Activated naive CD4-positive, alpha-beta T cell treated with anti-CD3 and anti-CD28 coated beads for 36 hours (primary cell): ENCODE measurements at regions not wholly inside any gene's neighbourhood (a gene's known extent, or its start where the extent isn't known, plus 50 kb on each side); places are given as distances from the start of the nearest gene placed in this dataset.

ENCODE experiments used
- CTCF ChIA-PET: fragments of 350-600 bp; sonication (Branson Sonifier 250); formaldehyde crosslinking; loops from one replicate; lab custom pipeline; 2021; ENCODE audit warnings: antibody characterized with exemption; lab: Charles Lee
- DNase-seq: peaks from one replicate; pipeline ENCODE4 v3.0.0-alpha.2; 2020
- H3K27ac Mint-ChIP-seq: one replicate; pipeline ENCODE4 v1.8.0; 2021; ENCODE audit warnings: mild to moderate bottlenecking, mixed read lengths
- H3K27me3 Mint-ChIP-seq: one replicate; pipeline ENCODE4 v1.8.0; 2021; ENCODE audit warnings: low read depth, mixed read lengths
- H3K36me3 Mint-ChIP-seq: one replicate; pipeline ENCODE4 v1.8.0; 2021; ENCODE audit warnings: low read depth, mixed read lengths
- H3K4me1 Mint-ChIP-seq: one replicate; pipeline ENCODE4 v1.8.0; 2021; ENCODE audit warnings: low read depth, mixed read lengths
- H3K4me3 Mint-ChIP-seq: one replicate; pipeline ENCODE4 v1.8.0; 2021; ENCODE audit warnings: mild to moderate bottlenecking, moderate library complexity, mixed read lengths
- H3K9me3 Mint-ChIP-seq: one replicate; pipeline ENCODE4 v1.8.0; 2021; ENCODE audit warnings: mixed read lengths
- intact Hi-C: fragments of 100-400 bp; cut with micrococcal nuclease; formaldehyde crosslinking; loops from one replicate; pipeline ENCODE4 v1.15.1; 2023

GRCh38 chr7:35983626-35984025 lies 169.4 kb upstream of the EEPD1 start:
- CTCF ChIA-PET, result interaction anchor here (2.1 to 4.5 kb wide), 3 partner anchors 8 to 335 kb away, joined by 9 to 72 read pairs (median 31); no protein-coding TSS in a partner anchor
- intact Hi-C loops, result no loop called here
- no peaks in the 10 kb centered on the region for H3K9me3 Mint-ChIP-seq
- H3K27ac Mint-ChIP-seq, result no peak overlapping the region
- no peaks in the 10 kb centered on the region for H3K36me3 Mint-ChIP-seq
- H3K27me3 Mint-ChIP-seq, result no peaks in the 10 kb centered on the region
- DNase-seq, result no peak
- no peak overlapping the region for H3K4me3 Mint-ChIP-seq
- no peaks in the 10 kb centered on the region for H3K4me1 Mint-ChIP-seq

GRCh38 chr7:35985126-35985754 lies 167.8 kb upstream of the EEPD1 start:
- no peaks in the 10 kb centered on the region for H3K9me3 Mint-ChIP-seq
- DNase-seq, result peak; percentile 85
- H3K27ac Mint-ChIP-seq, result no peak overlapping the region
- H3K4me1 Mint-ChIP-seq, result no peaks in the 10 kb centered on the region
- H3K4me3 Mint-ChIP-seq, result no peak overlapping the region
- no peaks in the 10 kb centered on the region for H3K36me3 Mint-ChIP-seq
- CTCF ChIA-PET, result interaction anchor here (0.7 to 4.5 kb wide), 9 partner anchors 9 to 333 kb away, joined by 3 to 72 read pairs (median 4); no protein-coding TSS in a partner anchor
- no peaks in the 10 kb centered on the region for H3K27me3 Mint-ChIP-seq
- intact Hi-C loops, result loop anchor here (1.0 kb wide), 2 partner anchors 306 to 334 kb away; no protein-coding TSS in a partner anchor

- CTCF ChIA-PET, result interaction anchor here (1.0 to 4.5 kb wide), 2 partner anchors 304 to 332 kb away, joined by 5 to 72 read pairs; no protein-coding TSS in a partner anchor
- no peak overlapping the region for H3K27ac Mint-ChIP-seq
- H3K4me1 Mint-ChIP-seq, result peaks cover 3% of the 10 kb centered on the region
- intact Hi-C loops, result no loop called here
- H3K4me3 Mint-ChIP-seq, result no peak overlapping the region
- no peak for DNase-seq
- no peaks in the 10 kb centered on the region for H3K9me3 Mint-ChIP-seq
- no peaks in the 10 kb centered on the region for H3K36me3 Mint-ChIP-seq
- H3K27me3 Mint-ChIP-seq, result no peaks in the 10 kb centered on the region
Measured at GRCh38 chr7:35987016-35987415, 166.0 kb upstream of the EEPD1 start.

GRCh38 chr7:35988105-35988504 lies 164.9 kb upstream of the EEPD1 start:
- Mint-ChIP-seq H3K27me3 (no peaks in the 10 kb centered on the region), H3K36me3 (no peaks in the 10 kb centered on the region), H3K4me3 (no peak overlapping the region), H3K9me3 (no peaks in the 10 kb centered on the region), H3K4me1 (peaks cover 3% of the 10 kb centered on the region), H3K27ac (no peak overlapping the region)
- no peak for DNase-seq
- CTCF ChIA-PET, result interaction anchor here (0.7 kb wide), 1 partner anchor 304 kb away, joined by 3 read pairs; no protein-coding TSS in a partner anchor
- intact Hi-C loops, result no loop called here

GRCh38 chr7:35988818-35989217 lies 164.2 kb upstream of the EEPD1 start:
- Mint-ChIP-seq H3K4me1 (peaks cover 3% of the 10 kb centered on the region), H3K36me3 (no peaks in the 10 kb centered on the region), H3K27me3 (no peaks in the 10 kb centered on the region), H3K4me3 (no peak overlapping the region), H3K9me3 (no peaks in the 10 kb centered on the region), H3K27ac (no peak overlapping the region)
- DNase-seq, result no peak
- intact Hi-C loops, result no loop called here
- CTCF ChIA-PET, result interaction anchor here (0.7 kb wide), 1 partner anchor 303 kb away, joined by 3 read pairs; no protein-coding TSS in a partner anchor

GRCh38 chr7:35991511-35992232 lies 161.4 kb upstream of the EEPD1 start:
- no peaks in the 10 kb centered on the region for H3K9me3 Mint-ChIP-seq
- no peak overlapping the region for H3K27ac Mint-ChIP-seq
- intact Hi-C loops, result no loop called here
- H3K4me3 Mint-ChIP-seq, result no peak overlapping the region
- peak; percentile 20 for DNase-seq
- H3K27me3 Mint-ChIP-seq, result no peaks in the 10 kb centered on the region
- H3K4me1 Mint-ChIP-seq, result peaks cover 3% of the 10 kb centered on the region
- H3K36me3 Mint-ChIP-seq, result no peaks in the 10 kb centered on the region
- CTCF ChIA-PET, result no interaction called here

- intact Hi-C loops, result no loop called here
- H3K4me1 Mint-ChIP-seq, result peaks cover 3% of the 10 kb centered on the region
- H3K36me3 Mint-ChIP-seq, result no peaks in the 10 kb centered on the region
- no peak overlapping the region for H3K27ac Mint-ChIP-seq
- CTCF ChIA-PET, result no interaction called here
- no peak for DNase-seq
- no peak overlapping the region for H3K4me3 Mint-ChIP-seq
- no peaks in the 10 kb centered on the region for H3K9me3 Mint-ChIP-seq
- no peaks in the 10 kb centered on the region for H3K27me3 Mint-ChIP-seq
Measured at GRCh38 chr7:35992436-35992835, 160.6 kb upstream of the EEPD1 start.

- Mint-ChIP-seq H3K4me3 (no peak overlapping the region), H3K4me1 (peaks cover 3% of the 10 kb centered on the region), H3K9me3 (no peaks in the 10 kb centered on the region), H3K27ac (no peak overlapping the region), H3K36me3 (no peaks in the 10 kb centered on the region), H3K27me3 (no peaks in the 10 kb centered on the region)
- intact Hi-C loops, result no loop called here
- CTCF ChIA-PET, result no interaction called here
- DNase-seq, result no peak
Measured at GRCh38 chr7:35993113-35993512, 159.9 kb upstream of the EEPD1 start.

- CTCF ChIA-PET, result no interaction called here
- Mint-ChIP-seq H3K4me3 (no peak overlapping the region), H3K27me3 (no peaks in the 10 kb centered on the region), H3K36me3 (no peaks in the 10 kb centered on the region), H3K9me3 (no peaks in the 10 kb centered on the region), H3K27ac (no peak overlapping the region), H3K4me1 (peaks cover 3% of the 10 kb centered on the region)
- no peak for DNase-seq
- intact Hi-C loops, result no loop called here
Measured at GRCh38 chr7:35993676-35994606, 159.1 kb upstream of the EEPD1 start.

- CTCF ChIA-PET, result interaction anchor here (0.6 kb wide), 1 partner anchor 69 kb away, joined by 3 read pairs; no protein-coding TSS in a partner anchor
- intact Hi-C loops, result no loop called here
- H3K27me3 Mint-ChIP-seq, result no peaks in the 10 kb centered on the region
- no peaks in the 10 kb centered on the region for H3K36me3 Mint-ChIP-seq
- H3K4me1 Mint-ChIP-seq, result peaks cover 3% of the 10 kb centered on the region
- H3K27ac Mint-ChIP-seq, result no peak overlapping the region
- H3K4me3 Mint-ChIP-seq, result no peak overlapping the region
- H3K9me3 Mint-ChIP-seq, result no peaks in the 10 kb centered on the region
- no peak for DNase-seq
Measured at GRCh38 chr7:35995334-35995733, 157.7 kb upstream of the EEPD1 start.

GRCh38 chr7:35998481-35998880 lies 154.6 kb upstream of the EEPD1 start:
- peaks cover 1% of the 10 kb centered on the region for H3K9me3 Mint-ChIP-seq

GRCh38 chr7:36001546-36001945 lies 151.5 kb upstream of the EEPD1 start:
- Mint-ChIP-seq H3K27ac (no peak overlapping the region), H3K9me3 (peaks cover 1% of the 10 kb centered on the region), H3K27me3 (no peaks in the 10 kb centered on the region), H3K4me1 (peaks cover 6% of the 10 kb centered on the region), H3K36me3 (no peaks in the 10 kb centered on the region), H3K4me3 (no peak overlapping the region)
- CTCF ChIA-PET, result interaction anchor here (0.7 kb wide), 1 partner anchor 54 kb away, joined by 6 read pairs; no protein-coding TSS in a partner anchor
- no peak for DNase-seq
- intact Hi-C loops, result no loop called here

More at GRCh38 chr7:35998481-35998880, 154.6 kb upstream of the EEPD1 start:
- intact Hi-C loops, result no loop called here
- H3K4me1 Mint-ChIP-seq, result no peaks in the 10 kb centered on the region
- H3K36me3 Mint-ChIP-seq, result no peaks in the 10 kb centered on the region
- H3K27me3 Mint-ChIP-seq, result no peaks in the 10 kb centered on the region
- H3K4me3 Mint-ChIP-seq, result no peak overlapping the region
- no peak for DNase-seq
- H3K27ac Mint-ChIP-seq, result no peak overlapping the region
- CTCF ChIA-PET, result no interaction called here
